Mucosa of descending colon (tissue), 3 donors: ENCODE measurements at regions not wholly inside any gene's neighbourhood (a gene's known extent, or its start where the extent isn't known, plus 50 kb on each side); places are given as distances from the start of the nearest gene placed in this dataset.

ENCODE experiments used
- ATAC-seq: fragments of 200-7000 bp; cut with Tn5 transposase; one replicate; pipeline ENCODE4 v1.9.1; 2020; ENCODE audit warnings: mild to moderate bottlenecking, moderate library complexity
- DNase-seq, 3 donors: peaks; one replicate each; pipeline ENCODE4 v3.0.0-alpha.2; 2020
- H3K36me3 ChIP-seq: fragments of 200-600 bp; one replicate; pipeline ENCODE4 v1.8.0; 2021; ENCODE audit warnings: low read depth, mild to moderate bottlenecking
- H3K4me1 ChIP-seq: fragments of 200-600 bp; one replicate; pipeline ENCODE4 v1.8.0; 2021; ENCODE audit warnings: low read depth, mild to moderate bottlenecking
- H3K4me3 ChIP-seq: fragments of 200-600 bp; one replicate; pipeline ENCODE4 v1.8.0; 2021; ENCODE audit warnings: mild to moderate bottlenecking
- H3K9me3 ChIP-seq: fragments of 200-600 bp; one replicate; pipeline ENCODE4 v1.8.0; 2021; ENCODE audit warnings: mild to moderate bottlenecking
- CTCF ChIP-seq: fragments of 200-600 bp; IDR thresholded peaks from one replicate; pipeline ENCODE4 v1.8.0; 2022; ENCODE audit warnings: antibody characterized with exemption, mild to moderate bottlenecking
- intact Hi-C, 2 donors: fragments of 100-400 bp; cut with DNase I in 1 of 2; cut with micrococcal nuclease in 1 of 2; formaldehyde crosslinking; loops; one replicate each; pipeline versions ENCODE4 v1.11.0 to v1.11.1; 2022; cut with DNase I, micrococcal nuclease
- donor health status: DM: no; HTN: no; CAD: no; lungs with moderate emphysema.
- donor health status: DM: no; HTN: no; CAD: no.
- donor health status: DM: no; HTN: yes; CAD: no.

GRCh38 chr10:88172159-88172558 lies 308.7 kb downstream of the PTEN start:
- H3K36me3 ChIP-seq: no peaks in the 10 kb centered on the region
- DNase-seq (no peak), ATAC-seq (no peak)
- H3K9me3 ChIP-seq: no peaks in the 10 kb centered on the region
- TF ChIP-seq CTCF: no peak
- no peak overlapping the region for H3K4me3 ChIP-seq
- no peaks in the 10 kb centered on the region for H3K4me1 ChIP-seq
- intact Hi-C loops: no loop called here

GRCh38 chr10:88174391-88174790 lies 311.0 kb downstream of the PTEN start:
- DNase-seq (no peak), ATAC-seq (no peak)
- TF ChIP-seq CTCF: no peak
- no peak overlapping the region for H3K4me3 ChIP-seq
- H3K4me1 ChIP-seq: no peaks in the 10 kb centered on the region
- no peaks in the 10 kb centered on the region for H3K9me3 ChIP-seq
- no peaks in the 10 kb centered on the region for H3K36me3 ChIP-seq
- intact Hi-C loops: no loop called here

DNA sequence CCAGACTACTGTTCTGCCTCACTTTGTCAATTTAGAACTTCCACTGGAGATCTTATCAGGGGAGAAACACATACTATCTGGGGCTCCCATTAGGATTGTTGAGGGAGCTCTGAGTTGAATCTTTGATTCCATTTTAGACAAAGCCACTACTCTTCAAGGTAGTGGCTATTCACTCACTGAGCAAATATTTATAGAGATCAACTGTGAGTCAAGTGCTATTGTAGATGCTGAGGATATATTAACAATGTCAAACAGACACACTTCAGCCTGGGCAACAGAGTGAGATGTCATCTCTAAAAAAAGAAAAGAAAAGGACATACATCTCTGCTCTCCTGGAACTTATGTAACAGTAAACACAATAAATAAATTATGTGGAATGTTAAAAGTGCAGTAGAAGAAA lies 315.3 kb downstream of the PTEN start:
- H3K36me3 ChIP-seq: no peaks in the 10 kb centered on the region
- ATAC-seq: peak; percentile 28
- intact Hi-C loops: no loop called here

DNA sequence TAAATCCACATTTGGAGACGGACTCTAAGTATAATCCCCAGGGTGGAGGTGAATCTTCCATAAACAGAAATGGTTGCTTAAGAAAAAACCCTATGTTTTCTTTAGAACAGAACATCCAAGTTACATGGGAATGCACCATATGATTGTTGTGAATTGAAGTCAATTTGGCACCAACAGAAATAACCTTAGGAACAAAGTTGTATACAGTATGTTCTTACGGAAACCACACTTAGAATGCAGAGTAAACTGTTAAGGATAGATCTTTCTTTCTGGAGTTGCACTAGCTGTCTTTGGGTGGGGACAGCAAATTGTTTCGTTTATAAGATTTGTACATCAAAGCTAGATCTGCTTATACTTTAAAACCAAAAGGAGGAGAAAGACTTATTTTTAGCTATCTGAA lies 316.4 kb downstream of the PTEN start:
- H3K4me3 ChIP-seq: no peak overlapping the region
- TF ChIP-seq CTCF: no peak
- intact Hi-C loops: no loop called here
- DNase-seq (no peak), ATAC-seq (no peak)
- no peaks in the 10 kb centered on the region for H3K9me3 ChIP-seq
- H3K4me1 ChIP-seq: no peaks in the 10 kb centered on the region
- no peaks in the 10 kb centered on the region for H3K36me3 ChIP-seq

More for the DNA sequence above, 315.3 kb downstream of the PTEN start:
- no peaks in the 10 kb centered on the region for H3K9me3 ChIP-seq
- no peak for TF ChIP-seq CTCF
- no peak overlapping the region for H3K4me3 ChIP-seq
- no peak for DNase-seq
- no peaks in the 10 kb centered on the region for H3K4me1 ChIP-seq

DNA sequence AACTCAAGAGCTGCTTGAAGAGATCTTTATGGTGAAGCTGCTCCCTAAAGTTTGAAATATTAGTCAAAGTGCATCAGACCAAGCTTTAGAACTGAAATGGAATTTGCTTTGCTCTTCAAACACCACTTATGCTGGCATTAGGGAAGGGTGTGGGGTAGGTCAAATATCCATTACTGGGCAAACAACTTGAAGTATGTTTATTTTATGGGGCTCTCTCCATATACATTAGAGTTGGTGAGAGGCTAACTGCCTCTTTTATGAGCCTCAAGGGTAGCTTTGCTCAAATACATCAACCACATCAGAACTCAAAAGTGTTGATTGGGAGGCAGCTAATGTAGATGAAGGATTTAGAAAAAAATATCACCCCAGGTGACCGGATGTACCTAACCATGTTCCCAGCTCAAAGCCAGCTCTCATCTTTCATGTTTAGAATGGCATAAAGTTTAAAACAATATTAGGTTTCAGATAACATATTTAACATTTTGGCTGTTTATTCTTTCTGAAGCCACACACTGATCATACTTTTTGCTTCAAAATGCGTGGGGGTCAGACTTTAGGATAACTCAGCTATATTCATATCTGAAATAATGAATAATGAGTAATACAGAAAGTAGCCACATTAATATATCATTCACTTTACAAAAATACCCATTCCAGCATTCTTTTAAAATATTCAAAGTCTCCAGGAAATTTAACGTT lies 318.6 kb downstream of the PTEN start:
- intact Hi-C loops: no loop called here
- H3K4me1 ChIP-seq: no peaks in the 10 kb centered on the region
- no peaks in the 10 kb centered on the region for H3K9me3 ChIP-seq
- DNase-seq (no peak), ATAC-seq (no peak)
- TF ChIP-seq CTCF: no peak
- no peak overlapping the region for H3K4me3 ChIP-seq
- H3K36me3 ChIP-seq: no peaks in the 10 kb centered on the region

GRCh38 chr10:88182601-88182930 lies 319.1 kb downstream of the PTEN start:
- intact Hi-C loops: no loop called here
- H3K9me3 ChIP-seq: no peaks in the 10 kb centered on the region
- H3K36me3 ChIP-seq: no peaks in the 10 kb centered on the region
- H3K4me1 ChIP-seq: no peaks in the 10 kb centered on the region
- DNase-seq: no peak
- H3K4me3 ChIP-seq: no peak overlapping the region
- ATAC-seq: no peak
- no peak for TF ChIP-seq CTCF
